ENCODE measurements at regions not wholly inside any gene's neighbourhood (a gene's known extent, or its start where the extent isn't known, plus 50 kb on each side); places are given as distances from the start of the nearest gene placed in this dataset.

GRCh38 chr4:44563496-44563895 is 87.9 kb downstream of the YIPF7 start:
- TF ChIP-seq CTCF (IDR thresholded peaks at IDR 0.05) (no peak), POLR2A (IDR thresholded peaks at IDR 0.05) (no peak)

Data from breast epithelium (tissue), 3 donors.